ENCODE measurements at regions not wholly inside any gene's neighbourhood (a gene's known extent, or its start where the extent isn't known, plus 50 kb on each side); places are given as distances from the start of the nearest gene placed in this dataset.

DNA sequence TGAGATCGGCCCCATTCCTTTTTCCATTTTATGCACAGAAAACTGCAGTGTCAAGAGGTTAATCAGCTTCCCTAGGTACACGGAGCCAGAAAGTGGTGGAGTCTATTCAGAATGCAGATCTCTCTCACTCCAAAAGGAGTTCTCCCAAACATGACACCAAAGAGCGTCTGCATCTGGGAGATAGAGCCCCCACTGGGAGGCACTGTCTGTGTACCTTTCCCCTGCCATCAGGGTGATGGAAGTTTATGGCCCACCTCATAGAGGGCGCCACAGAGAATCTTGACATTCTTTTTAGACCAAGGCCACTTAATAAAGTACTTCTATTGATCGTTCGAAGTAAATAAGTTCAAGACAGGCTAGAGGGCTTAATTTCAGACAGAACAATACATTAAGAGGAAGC is 493.7 kb upstream of the ERCC4 start:
- TF ChIP-seq, protein P1, sequence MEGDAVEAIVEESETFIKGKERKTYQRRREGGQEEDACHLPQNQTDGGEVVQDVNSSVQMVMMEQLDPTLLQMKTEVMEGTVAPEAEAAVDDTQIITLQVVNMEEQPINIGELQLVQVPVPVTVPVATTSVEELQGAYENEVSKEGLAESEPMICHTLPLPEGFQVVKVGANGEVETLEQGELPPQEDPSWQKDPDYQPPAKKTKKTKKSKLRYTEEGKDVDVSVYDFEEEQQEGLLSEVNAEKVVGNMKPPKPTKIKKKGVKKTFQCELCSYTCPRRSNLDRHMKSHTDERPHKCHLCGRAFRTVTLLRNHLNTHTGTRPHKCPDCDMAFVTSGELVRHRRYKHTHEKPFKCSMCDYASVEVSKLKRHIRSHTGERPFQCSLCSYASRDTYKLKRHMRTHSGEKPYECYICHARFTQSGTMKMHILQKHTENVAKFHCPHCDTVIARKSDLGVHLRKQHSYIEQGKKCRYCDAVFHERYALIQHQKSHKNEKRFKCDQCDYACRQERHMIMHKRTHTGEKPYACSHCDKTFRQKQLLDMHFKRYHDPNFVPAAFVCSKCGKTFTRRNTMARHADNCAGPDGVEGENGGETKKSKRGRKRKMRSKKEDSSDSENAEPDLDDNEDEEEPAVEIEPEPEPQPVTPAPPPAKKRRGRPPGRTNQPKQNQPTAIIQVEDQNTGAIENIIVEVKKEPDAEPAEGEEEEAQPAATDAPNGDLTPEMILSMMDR (IDR thresholded peaks at IDR 0.05) = no peak
- no peak for TF ChIP-seq ZFX (IDR thresholded peaks at IDR 0.05; ENCODE audit: borderline replicate concordance)

Measured in 22Rv1 (cell line).